ENCODE measurements at regions not wholly inside any gene's neighbourhood (a gene's known extent, or its start where the extent isn't known, plus 50 kb on each side); places are given as distances from the start of the nearest gene placed in this dataset.

DNA sequence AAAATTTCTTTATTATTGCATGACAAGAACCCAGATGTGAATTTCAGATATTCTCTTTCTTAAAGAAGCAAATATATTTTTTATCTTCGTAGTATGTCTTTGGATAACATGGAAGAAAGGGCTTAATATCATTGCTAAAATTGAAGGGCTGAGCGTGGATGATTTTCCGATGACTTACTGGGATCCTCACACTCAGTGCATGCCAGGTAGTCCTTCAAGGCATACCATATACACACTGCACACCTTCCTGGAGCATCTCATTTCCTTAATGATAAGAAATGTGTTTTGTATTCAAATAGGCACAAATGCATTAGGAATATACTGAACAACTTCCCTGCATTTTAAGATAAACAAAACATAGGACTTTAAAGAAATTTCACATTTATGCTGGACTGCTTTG is 193.9 kb upstream of the MAP3K7 start:
- Histone ChIP-seq H3K4me2 (replicated peaks; ENCODE audit: extremely low read depth, low read length, poor library complexity, severe bottlenecking) (no peak overlapping the region), H3K9ac (ENCODE audit: insufficient read depth, low read length, poor library complexity, severe bottlenecking) (no peak overlapping the region), H3K36me3 (replicated peaks in 1 of 2; ENCODE audit: control insufficient read depth in 1 of 2, insufficient read depth in 2 of 2, low read length in 2 of 2) (no peaks in the 10 kb centered on the region), H4K20me1 (ENCODE audit: insufficient read depth, low read length) (no peaks in the 10 kb centered on the region), H3K27ac (ENCODE audit: low read depth in 1 of 2, low read length in 2 of 2) (no peak overlapping the region), H3K27me3 (ENCODE audit: control insufficient read depth in 2 of 2, insufficient read depth in 2 of 2, low read length in 2 of 2) (no peaks in the 10 kb centered on the region), H2AFZ (ENCODE audit: insufficient read depth, low read depth, low read length, poor library complexity, severe bottlenecking) (no peak overlapping the region), H3K4me1 (ENCODE audit: control insufficient read depth in 1 of 2, insufficient read depth in 2 of 2, low read length in 2 of 2) (no peaks in the 10 kb centered on the region), H3K9me3 (replicated peaks in 1 of 2; ENCODE audit: control insufficient read depth in 1 of 2, insufficient read depth in 1 of 2, low read length in 2 of 2) (no peaks in the 10 kb centered on the region), H3K79me2 (ENCODE audit: insufficient read depth, low read length) (no peaks in the 10 kb centered on the region), H3K4me3 (replicated peaks in 1 of 3; ENCODE audit: low read depth in 2 of 3, low read length in 3 of 3) (no peak overlapping the region)
- H3K27me3 Mint-ChIP-seq (ENCODE audit: low read depth in 3 of 3) = no peaks in the 10 kb centered on the region
- intact Hi-C loops (cut with micrococcal nuclease) = no loop called here
- no peak overlapping the region for H3K27ac Mint-ChIP-seq
- no peak for DNase-seq
- no peaks in the 10 kb centered on the region for H3K4me1 Mint-ChIP-seq
- TF ChIP-seq, protein P1, sequence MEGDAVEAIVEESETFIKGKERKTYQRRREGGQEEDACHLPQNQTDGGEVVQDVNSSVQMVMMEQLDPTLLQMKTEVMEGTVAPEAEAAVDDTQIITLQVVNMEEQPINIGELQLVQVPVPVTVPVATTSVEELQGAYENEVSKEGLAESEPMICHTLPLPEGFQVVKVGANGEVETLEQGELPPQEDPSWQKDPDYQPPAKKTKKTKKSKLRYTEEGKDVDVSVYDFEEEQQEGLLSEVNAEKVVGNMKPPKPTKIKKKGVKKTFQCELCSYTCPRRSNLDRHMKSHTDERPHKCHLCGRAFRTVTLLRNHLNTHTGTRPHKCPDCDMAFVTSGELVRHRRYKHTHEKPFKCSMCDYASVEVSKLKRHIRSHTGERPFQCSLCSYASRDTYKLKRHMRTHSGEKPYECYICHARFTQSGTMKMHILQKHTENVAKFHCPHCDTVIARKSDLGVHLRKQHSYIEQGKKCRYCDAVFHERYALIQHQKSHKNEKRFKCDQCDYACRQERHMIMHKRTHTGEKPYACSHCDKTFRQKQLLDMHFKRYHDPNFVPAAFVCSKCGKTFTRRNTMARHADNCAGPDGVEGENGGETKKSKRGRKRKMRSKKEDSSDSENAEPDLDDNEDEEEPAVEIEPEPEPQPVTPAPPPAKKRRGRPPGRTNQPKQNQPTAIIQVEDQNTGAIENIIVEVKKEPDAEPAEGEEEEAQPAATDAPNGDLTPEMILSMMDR (IDR thresholded peaks at IDR 0.05) = no peak
- no peaks in the 10 kb centered on the region for H3K36me3 Mint-ChIP-seq
- H3K9me3 Mint-ChIP-seq = peaks cover 0 to 4% (median 2%) of the 10 kb centered on the region in 7 donors
- H3K4me3 Mint-ChIP-seq = no peak overlapping the region
- WGBS (ENCODE audit: insufficient coverage) = no CpG with 5 or more reads among the region's 3 CpGs

DNA sequence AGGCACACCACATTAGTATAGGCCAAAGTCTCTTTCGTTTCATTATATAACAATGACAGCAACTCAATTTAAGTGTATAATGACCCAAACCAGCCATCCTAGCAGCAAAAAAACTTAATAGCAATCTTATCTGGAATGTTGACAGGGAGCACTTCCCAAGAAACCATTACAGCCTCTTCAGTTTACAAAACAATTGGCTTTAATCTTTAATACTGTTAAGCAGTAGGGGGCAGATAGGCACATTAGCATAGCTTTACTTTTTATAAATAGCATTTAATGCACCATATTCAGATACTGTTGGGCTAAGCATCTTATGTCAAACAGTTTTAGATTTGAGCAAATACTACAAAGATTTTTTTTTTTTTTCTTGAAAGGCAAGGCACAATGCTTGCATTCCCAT is 193.3 kb upstream of the MAP3K7 start:
- no peak overlapping the region for H3K4me2 ChIP-seq (replicated peaks; ENCODE audit: extremely low read depth, low read length, poor library complexity, severe bottlenecking)
- intact Hi-C loops (cut with micrococcal nuclease) = no loop called here
- no peak overlapping the region for H3K27ac Mint-ChIP-seq

More for the DNA sequence above, 193.3 kb upstream of the MAP3K7 start:
- Histone ChIP-seq H3K9me3 (replicated peaks in 1 of 2; ENCODE audit: control insufficient read depth in 1 of 2, insufficient read depth in 1 of 2, low read length in 2 of 2) (no peaks in the 10 kb centered on the region), H3K27me3 (ENCODE audit: control insufficient read depth in 2 of 2, insufficient read depth in 2 of 2, low read length in 2 of 2) (no peaks in the 10 kb centered on the region), H3K27ac (ENCODE audit: low read depth in 1 of 2, low read length in 2 of 2) (no peak overlapping the region), H3K4me1 (ENCODE audit: control insufficient read depth in 1 of 2, insufficient read depth in 2 of 2, low read length in 2 of 2) (no peaks in the 10 kb centered on the region), H3K79me2 (ENCODE audit: insufficient read depth, low read length) (no peaks in the 10 kb centered on the region), H3K36me3 (replicated peaks in 1 of 2; ENCODE audit: control insufficient read depth in 1 of 2, insufficient read depth in 2 of 2, low read length in 2 of 2) (no peaks in the 10 kb centered on the region), H4K20me1 (ENCODE audit: insufficient read depth, low read length) (no peaks in the 10 kb centered on the region), H2AFZ (ENCODE audit: insufficient read depth, low read depth, low read length, poor library complexity, severe bottlenecking) (no peak overlapping the region), H3K4me3 (replicated peaks in 1 of 3; ENCODE audit: low read depth in 2 of 3, low read length in 3 of 3) (no peak overlapping the region), H3K9ac (ENCODE audit: insufficient read depth, low read length, poor library complexity, severe bottlenecking) (no peak overlapping the region)
- no CpG with 5 or more reads among the region's 1 CpG for WGBS (ENCODE audit: insufficient coverage)
- no peak for DNase-seq
- Mint-ChIP-seq H3K4me3 (no peak overlapping the region), H3K9me3 (peaks cover 0 to 4% (median 0%) of the 10 kb centered on the region in 7 donors), H3K27me3 (ENCODE audit: low read depth in 3 of 3) (no peaks in the 10 kb centered on the region), H3K36me3 (no peaks in the 10 kb centered on the region), H3K4me1 (no peaks in the 10 kb centered on the region)
- TF ChIP-seq, protein P1 (IDR thresholded peaks at IDR 0.05) = no peak
